HG03354 (cell line): ENCODE measurements at regions not wholly inside any gene's neighbourhood (a gene's known extent, or its start where the extent isn't known, plus 50 kb on each side); places are given as distances from the start of the nearest gene placed in this dataset.

Source experiments
- ATAC-seq: cut with Tn5 transposase; IDR thresholded peaks from one replicate; pipeline ENCODE4 v1.9.1; 2021; ENCODE audit warnings: mild to moderate bottlenecking; ENCODE audit not compliant: unreplicated experiment, poor library complexity, severe bottlenecking

DNA sequence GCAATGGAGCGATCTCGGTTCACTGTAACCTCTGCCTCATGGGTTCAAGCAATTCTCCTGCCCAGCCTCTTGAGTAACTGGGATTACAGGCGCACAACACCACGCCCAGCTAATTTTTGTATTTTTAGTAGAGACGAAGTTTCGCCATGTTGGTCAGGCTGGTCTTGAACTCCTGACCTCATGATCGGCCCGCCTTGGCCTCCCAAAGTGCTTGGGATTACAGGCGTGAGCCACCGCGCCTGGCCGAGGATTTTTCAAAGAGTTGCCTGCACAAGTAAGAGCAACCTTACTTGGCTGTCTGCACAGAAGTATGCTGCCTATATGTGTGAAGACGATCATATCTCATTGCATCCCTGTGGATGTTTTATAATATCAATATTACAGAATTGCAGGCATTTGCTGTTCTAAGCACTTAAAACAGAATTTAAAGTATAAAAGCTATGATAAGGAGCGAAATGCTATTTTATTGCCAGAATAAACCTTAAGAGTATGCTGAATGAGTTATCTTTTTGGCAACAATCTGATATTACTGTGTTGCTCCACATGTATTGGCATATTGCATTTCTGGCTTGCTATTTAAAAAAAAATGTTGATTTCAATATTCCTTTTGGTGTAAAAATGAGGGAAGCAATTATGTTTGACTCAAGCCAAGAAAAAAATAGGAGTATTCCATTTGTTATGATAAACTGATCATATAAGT lies 379.4 kb upstream of the SEMA3D start:
- no peak for ATAC-seq

- no peak for ATAC-seq
Measured at GRCh38 chr7:85565276-85565675, 378.4 kb upstream of the SEMA3D start.

- no peak for ATAC-seq
Measured at GRCh38 chr7:85564861-85565260, 378.0 kb upstream of the SEMA3D start.

GRCh38 chr7:85561706-85562105 lies 374.9 kb upstream of the SEMA3D start:
- no peak for ATAC-seq

DNA sequence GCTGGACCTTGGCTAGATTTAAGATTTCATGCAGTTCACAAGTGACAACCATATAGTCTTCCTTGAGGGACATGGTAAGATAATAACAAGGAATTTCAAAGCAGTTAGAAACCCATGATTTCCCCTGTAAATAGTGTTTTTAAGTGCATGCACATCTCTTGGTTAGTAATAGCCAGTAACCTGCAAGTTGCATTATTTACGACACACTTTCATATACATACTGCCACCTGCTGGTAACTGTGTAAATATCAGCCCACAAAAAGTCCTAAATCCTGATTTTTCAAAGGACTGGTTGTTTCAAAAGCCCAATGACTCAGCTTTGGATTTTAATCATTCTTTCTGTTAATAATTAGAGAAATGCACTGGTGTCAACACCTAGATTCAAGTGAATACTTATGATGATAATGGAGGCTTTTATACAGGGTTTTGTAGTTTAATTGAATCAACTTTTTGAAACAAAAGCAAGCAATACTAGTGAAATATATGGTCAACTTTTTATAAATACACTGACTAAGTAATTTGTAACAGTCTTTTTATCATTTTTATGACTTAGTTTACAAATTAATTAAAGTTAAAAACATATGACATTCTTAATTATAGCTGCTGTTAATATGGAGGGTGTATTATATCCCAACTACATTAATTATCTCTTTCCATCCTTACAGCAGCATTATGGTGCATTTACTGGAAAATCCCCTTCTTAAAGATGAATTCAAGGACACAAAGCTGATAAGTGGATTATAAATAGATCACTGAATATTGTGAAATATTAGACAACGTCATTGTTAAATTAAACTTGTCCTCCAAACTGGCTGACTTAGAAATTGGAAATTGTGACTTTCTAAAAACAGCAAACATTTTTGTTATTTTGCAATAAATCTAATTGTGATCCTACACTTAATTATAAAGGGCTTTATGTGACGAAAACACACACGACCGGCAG lies 367.7 kb upstream of the SEMA3D start:
- peak; percentile 88 for ATAC-seq

DNA sequence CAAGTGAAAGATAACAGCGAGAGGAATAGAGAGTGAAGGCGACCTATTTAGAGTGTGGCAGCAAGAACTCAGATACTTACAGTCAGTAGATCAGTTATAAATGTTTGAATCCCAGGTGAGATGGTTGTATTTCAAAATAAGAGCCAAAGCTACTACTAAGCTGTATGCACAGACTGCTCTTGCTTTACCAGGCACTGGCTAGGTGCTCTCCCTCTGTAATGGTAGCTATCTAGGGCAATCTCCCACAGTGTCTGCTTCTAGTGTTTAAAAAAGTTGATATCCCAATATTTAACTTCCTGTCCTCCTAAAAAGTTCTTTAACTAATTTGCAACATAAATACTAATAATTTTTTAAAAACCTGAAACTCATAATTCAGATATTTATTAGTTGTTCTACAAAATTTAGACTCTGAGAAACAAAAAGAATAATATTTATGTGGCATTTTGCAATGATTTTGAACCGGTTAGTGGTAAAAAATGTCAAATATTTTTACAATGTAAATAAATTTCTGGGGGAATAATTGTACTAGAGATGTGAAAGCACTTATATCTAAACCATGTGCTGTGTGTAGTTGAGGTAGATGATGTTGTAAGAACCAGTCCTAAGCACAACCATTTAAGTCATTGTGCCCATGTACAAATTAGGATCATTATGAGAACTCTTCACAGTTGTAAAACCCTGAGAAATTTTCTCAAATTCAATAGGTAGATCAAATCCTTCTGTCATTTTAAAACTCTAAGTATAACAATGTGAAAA lies 349.3 kb upstream of the SEMA3D start:
- no peak for ATAC-seq

GRCh38 chr7:85529831-85530230 lies 343.0 kb upstream of the SEMA3D start:
- ATAC-seq = no peak

GRCh38 chr7:85529201-85529600 lies 342.3 kb upstream of the SEMA3D start:
- ATAC-seq = no peak

DNA sequence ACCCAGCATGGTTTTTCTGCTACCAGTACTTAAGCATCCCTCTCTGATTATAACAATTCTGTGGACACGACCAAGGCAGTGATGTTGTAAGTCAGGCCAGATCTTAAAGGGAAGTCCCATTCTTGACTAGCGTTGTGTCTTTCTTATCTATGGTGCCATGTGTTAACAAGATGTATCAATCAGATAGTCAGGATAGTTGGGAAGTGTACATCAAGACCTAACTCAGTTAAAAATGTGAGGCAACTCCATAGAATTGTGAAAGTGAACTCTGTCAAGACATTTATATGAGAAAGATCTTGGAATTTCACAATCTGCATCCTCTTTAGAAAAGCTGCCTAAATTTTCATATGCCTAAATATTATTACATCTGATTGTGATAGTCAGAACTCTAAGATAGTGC lies 341.7 kb upstream of the SEMA3D start:
- ATAC-seq = no peak

- no peak for ATAC-seq
Measured at GRCh38 chr7:85525676-85526075, 338.8 kb upstream of the SEMA3D start.

GRCh38 chr7:85522070-85522469 lies 335.2 kb upstream of the SEMA3D start:
- ATAC-seq = no peak

GRCh38 chr7:85521108-85521694 lies 334.3 kb upstream of the SEMA3D start:
- no peak for ATAC-seq

GRCh38 chr7:85520175-85520574 lies 333.3 kb upstream of the SEMA3D start:
- no peak for ATAC-seq

DNA sequence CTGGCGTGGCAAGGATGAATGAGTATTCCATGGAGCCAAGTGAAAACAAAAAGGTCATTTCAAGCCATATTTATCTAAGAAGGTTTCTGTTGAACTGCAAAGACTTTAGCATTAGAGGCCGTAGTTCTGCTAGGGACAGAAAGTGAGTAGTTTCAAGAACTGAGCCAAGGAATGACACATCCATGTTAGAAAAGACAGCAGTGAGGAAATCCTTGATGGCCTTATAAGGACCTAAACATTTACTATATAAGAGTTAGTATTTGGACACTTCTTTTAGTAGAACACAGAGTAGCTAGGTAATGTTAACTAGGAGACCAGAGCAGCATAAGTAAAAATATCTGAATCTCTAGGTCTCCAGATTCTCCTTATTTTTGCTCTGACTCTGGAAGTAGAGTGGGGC lies 329.8 kb upstream of the SEMA3D start:
- no peak for ATAC-seq

GRCh38 chr7:85512790-85513189 lies 325.9 kb upstream of the SEMA3D start:
- ATAC-seq = no peak

DNA sequence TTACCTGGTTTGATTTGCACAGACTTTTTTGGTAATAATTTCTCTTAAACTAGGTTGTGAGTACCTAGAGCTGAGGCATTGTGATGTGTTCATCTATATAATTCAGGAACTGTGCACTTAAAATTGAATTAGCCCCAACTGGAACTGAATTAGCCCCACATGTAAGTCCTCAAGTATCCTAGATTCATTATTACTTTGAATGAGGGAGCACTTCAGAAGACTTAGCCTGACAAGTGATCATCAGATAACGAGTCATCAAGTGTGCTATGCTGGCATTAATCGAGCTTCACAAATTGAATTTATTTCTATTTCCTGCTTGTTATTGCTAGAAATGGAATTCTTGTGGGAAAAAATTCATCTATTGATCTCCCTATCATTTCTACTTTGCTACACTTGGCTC lies 323.4 kb upstream of the SEMA3D start:
- ATAC-seq = no peak

GRCh38 chr7:85509476-85509875 lies 322.6 kb upstream of the SEMA3D start:
- ATAC-seq = no peak

- ATAC-seq = no peak
Measured at GRCh38 chr7:85508642-85509410, 322.0 kb upstream of the SEMA3D start.

DNA sequence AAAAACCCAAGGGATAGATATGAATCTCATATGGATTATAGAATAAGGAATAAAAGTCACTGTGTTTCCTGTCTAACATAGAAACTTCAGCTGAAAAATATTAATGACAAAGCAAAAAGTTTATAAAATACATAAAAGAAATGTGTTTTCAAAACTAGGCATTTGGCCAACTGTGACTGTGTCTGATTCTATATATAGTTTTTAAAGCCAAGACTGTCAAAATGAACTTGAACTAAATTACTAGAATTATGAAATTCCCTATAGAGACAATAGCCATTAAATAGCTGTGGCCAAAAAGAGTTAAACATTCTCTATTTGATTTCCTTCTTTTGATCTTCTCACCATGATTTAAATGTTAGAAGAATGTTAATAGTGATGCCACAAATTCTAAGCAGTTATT lies 311.2 kb upstream of the SEMA3D start:
- no peak for ATAC-seq
